ENCODE measurements at regions not wholly inside any gene's neighbourhood (a gene's known extent, or its start where the extent isn't known, plus 50 kb on each side); places are given as distances from the start of the nearest gene placed in this dataset.

DNA sequence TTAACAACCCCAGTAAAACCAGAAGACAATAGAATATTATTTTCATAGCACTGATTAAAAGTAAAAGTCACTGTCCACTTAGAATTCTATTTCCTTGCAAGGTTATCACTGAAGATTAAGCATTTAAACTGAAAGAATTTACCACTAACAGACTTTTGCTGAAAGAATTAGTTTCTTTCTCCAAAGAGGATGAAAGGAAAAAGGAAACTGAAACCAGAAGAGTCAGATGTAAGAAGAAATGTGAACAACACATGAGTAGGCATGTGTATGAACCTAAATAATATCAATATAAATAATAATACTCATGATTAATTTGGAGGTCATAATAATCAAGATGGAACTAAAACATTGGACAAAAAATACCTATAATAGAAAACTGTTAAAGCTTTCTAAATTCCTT, 82.4 kb upstream of the KLHL29 start:
- intact Hi-C loops (cut with DNase I): no loop called here
- no peaks in the 10 kb centered on the region for H3K4me1 ChIP-seq (replicated peaks)

DNA sequence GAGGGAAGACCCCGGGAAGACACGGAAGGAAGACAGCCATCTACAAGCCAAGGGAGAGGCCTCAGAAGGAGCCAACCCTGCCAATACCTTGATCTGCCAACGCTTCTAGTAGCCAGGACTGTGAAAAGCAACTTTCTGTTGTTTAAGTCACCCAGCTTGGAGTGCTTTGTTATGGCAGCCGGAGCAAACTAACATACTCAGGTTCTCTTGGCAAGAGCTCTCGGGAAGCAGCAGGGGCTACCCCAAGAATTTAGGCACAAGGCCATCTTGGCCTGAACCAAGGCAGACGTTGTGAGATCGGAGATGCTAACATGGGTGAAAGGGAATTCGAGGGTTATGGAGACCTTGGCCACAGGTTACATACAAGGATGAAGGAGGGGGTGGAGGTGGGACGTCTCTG, 78.6 kb upstream of the KLHL29 start:
- H3K27me3 ChIP-seq (replicated peaks; ENCODE audit: insufficient read depth): no peaks in the 10 kb centered on the region
- TF ChIP-seq POLR2AphosphoS5 (IDR thresholded peaks at IDR 0.05): no peak
- no peaks in the 10 kb centered on the region for H3K36me3 ChIP-seq
- H3K27ac ChIP-seq: no peak overlapping the region
- no peak overlapping the region for H3K4me3 ChIP-seq
- intact Hi-C loops (cut with DNase I): no loop called here
- no peaks in the 10 kb centered on the region for H3K4me1 ChIP-seq (replicated peaks)
- WGBS: 31% methylated on average over 9 of the region's 9 CpGs
- no peaks in the 10 kb centered on the region for H3K9me3 ChIP-seq
- no peak for DNase-seq (ENCODE audit: low spot score)

More for the DNA sequence above, 82.4 kb upstream of the KLHL29 start:
- Histone ChIP-seq H3K27me3 (replicated peaks; ENCODE audit: insufficient read depth) (no peaks in the 10 kb centered on the region), H3K27ac (no peak overlapping the region), H3K9me3 (no peaks in the 10 kb centered on the region), H3K36me3 (no peaks in the 10 kb centered on the region), H3K4me3 (no peak overlapping the region)
- TF ChIP-seq, protein P1, sequence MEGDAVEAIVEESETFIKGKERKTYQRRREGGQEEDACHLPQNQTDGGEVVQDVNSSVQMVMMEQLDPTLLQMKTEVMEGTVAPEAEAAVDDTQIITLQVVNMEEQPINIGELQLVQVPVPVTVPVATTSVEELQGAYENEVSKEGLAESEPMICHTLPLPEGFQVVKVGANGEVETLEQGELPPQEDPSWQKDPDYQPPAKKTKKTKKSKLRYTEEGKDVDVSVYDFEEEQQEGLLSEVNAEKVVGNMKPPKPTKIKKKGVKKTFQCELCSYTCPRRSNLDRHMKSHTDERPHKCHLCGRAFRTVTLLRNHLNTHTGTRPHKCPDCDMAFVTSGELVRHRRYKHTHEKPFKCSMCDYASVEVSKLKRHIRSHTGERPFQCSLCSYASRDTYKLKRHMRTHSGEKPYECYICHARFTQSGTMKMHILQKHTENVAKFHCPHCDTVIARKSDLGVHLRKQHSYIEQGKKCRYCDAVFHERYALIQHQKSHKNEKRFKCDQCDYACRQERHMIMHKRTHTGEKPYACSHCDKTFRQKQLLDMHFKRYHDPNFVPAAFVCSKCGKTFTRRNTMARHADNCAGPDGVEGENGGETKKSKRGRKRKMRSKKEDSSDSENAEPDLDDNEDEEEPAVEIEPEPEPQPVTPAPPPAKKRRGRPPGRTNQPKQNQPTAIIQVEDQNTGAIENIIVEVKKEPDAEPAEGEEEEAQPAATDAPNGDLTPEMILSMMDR (IDR thresholded peaks at IDR 0.05): no peak
- TF ChIP-seq POLR2AphosphoS5 (IDR thresholded peaks at IDR 0.05) (no peak), POLR2A (IDR thresholded peaks at IDR 0.05) (no peak)
- no peak for DNase-seq (ENCODE audit: low spot score)

DNA sequence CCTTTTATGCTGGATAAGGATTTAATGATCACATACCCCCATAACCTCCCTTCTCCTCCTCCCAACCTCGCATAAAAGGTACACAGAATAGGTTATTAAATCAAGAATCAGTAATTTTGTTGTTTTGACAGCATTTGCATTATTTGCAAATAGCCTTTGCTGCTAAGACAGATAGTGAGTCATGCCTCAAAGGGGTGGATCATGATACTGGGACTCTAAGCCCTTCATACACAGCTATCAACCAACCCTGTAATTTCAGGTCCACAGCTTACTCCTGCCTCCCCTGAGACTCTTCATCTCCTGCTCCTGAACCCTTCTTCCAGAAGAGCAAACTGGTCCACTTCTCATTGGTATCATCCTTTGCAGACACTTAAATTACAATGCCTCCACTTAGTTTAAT, 73.8 kb upstream of the KLHL29 start:
- H3K36me3 ChIP-seq: no peaks in the 10 kb centered on the region

DNA sequence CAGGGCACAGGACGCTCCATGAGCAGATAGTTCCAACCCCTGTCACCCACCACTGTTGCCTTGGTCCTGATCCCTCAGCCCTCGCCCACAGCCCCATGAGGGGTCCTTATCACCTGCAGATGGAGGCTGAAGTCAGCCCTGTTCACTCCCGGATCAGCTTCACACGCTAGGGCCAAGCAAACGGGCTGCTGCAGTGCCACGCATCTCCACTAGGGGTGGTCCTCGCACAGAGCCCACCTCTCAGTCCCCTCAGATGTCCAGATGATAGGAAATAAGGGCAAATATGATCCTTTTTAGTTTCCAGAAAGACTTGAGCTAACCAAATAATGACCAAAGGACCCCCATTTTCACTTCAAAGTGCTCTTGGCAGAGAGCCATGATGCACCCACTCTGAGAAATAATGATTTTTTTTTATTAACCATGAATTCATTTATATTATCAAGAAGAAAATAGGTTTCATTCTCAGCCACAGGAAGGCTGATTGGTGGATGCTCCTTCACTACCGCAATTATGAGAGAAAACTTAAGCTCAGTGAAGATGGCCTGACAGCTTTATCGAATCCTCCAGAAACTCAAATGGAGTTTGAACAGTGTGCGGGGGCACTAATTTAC, 71.9 kb upstream of the KLHL29 start:
- 73% methylated on average over 10 of the region's 10 CpGs for WGBS
- TF ChIP-seq POLR2A (IDR thresholded peaks at IDR 0.05) (no peak), POLR2AphosphoS5 (IDR thresholded peaks at IDR 0.05) (no peak)
- TF ChIP-seq, protein P1 (IDR thresholded peaks at IDR 0.05): no peak
- H3K27ac ChIP-seq: no peak overlapping the region
- intact Hi-C loops (cut with DNase I): no loop called here
- no peaks in the 10 kb centered on the region for H3K36me3 ChIP-seq
- H3K9me3 ChIP-seq: no peaks in the 10 kb centered on the region
- no peaks in the 10 kb centered on the region for H3K27me3 ChIP-seq (replicated peaks; ENCODE audit: insufficient read depth)
- H3K4me1 ChIP-seq (replicated peaks): no peaks in the 10 kb centered on the region
- H3K4me3 ChIP-seq: no peak overlapping the region
- no peak for DNase-seq (ENCODE audit: low spot score)

More for the DNA sequence above, 73.8 kb upstream of the KLHL29 start:
- H3K27me3 ChIP-seq (replicated peaks; ENCODE audit: insufficient read depth): no peaks in the 10 kb centered on the region
- H3K4me1 ChIP-seq (replicated peaks): no peaks in the 10 kb centered on the region
- WGBS: 88% methylated on average over 1 of the region's 1 CpG
- no peak overlapping the region for H3K27ac ChIP-seq
- TF ChIP-seq POLR2AphosphoS5 (IDR thresholded peaks at IDR 0.05) (no peak), POLR2A (IDR thresholded peaks at IDR 0.05) (no peak)
- TF ChIP-seq, protein P1 (IDR thresholded peaks at IDR 0.05): no peak
- H3K9me3 ChIP-seq: no peaks in the 10 kb centered on the region
- intact Hi-C loops (cut with DNase I): no loop called here
- H3K4me3 ChIP-seq: no peak overlapping the region
- DNase-seq (ENCODE audit: low spot score): no peak

DNA sequence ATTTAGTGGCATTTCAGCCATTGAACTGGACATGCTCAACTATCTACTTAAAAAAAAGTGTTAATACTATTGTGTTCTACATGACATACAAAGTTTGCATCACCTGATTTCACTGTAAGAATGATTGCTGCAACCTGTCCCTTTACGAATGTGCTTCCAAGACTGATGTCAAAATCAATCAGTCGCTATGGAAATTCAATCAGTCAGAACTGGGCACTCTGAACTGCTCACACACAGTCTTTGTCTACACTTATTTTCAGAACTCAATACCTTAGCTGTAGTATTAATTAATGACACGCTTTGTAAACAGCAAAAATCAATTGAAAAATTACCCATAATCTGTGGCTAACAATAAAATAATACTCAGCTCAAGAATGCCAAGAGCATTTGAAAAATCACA, 70.3 kb upstream of the KLHL29 start:
- WGBS: 97% methylated on average over 3 of the region's 3 CpGs
- no peak for DNase-seq (ENCODE audit: low spot score)
- intact Hi-C loops (cut with DNase I): no loop called here
- H3K36me3 ChIP-seq: no peaks in the 10 kb centered on the region
- no peaks in the 10 kb centered on the region for H3K27me3 ChIP-seq (replicated peaks; ENCODE audit: insufficient read depth)
- no peak overlapping the region for H3K27ac ChIP-seq
- no peak for TF ChIP-seq POLR2A (IDR thresholded peaks at IDR 0.05)
- TF ChIP-seq, protein P1 (IDR thresholded peaks at IDR 0.05): no peak
- no peak for TF ChIP-seq POLR2AphosphoS5 (IDR thresholded peaks at IDR 0.05)
- no peaks in the 10 kb centered on the region for H3K9me3 ChIP-seq
- H3K4me3 ChIP-seq: no peak overlapping the region
- H3K4me1 ChIP-seq (replicated peaks): no peaks in the 10 kb centered on the region
